NOMO-1 (cell line): ENCODE measurements at regions not wholly inside any gene's neighbourhood (a gene's known extent, or its start where the extent isn't known, plus 50 kb on each side); places are given as distances from the start of the nearest gene placed in this dataset.
"Not testable (repeated sequence)": the region's sequence is repeated elsewhere in the genome, so short reads cannot be mapped to it uniquely, and the experiment has no call there.

Experiments
- DNase-seq, 2 experiments: peaks; one replicate each; lab custom pipeline; 2025; ENCODE audit not compliant: unreplicated experiment in 2 of 2; lab: John Stamatoyannopoulos, UW

DNA sequence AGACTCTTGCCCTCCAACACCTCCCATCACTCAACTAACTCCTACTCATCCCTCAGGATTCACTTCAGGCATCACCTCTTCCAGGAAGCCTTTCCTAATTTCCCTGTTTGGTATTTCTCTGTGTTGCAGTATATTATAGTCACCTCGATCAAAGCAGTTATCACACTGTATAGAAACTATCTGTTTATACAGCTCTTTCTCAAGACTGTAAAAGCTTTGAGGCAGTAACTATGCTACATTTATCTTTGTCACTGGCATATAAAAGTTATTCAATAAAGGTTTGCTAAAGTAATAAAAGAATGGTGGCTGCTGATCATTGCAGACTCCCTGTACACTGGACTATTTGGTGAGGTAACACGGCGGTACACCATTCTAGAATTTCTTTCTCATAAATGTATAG lies 284.9 kb downstream of the PAX3 start:
- DNase-seq, result no peak

DNA sequence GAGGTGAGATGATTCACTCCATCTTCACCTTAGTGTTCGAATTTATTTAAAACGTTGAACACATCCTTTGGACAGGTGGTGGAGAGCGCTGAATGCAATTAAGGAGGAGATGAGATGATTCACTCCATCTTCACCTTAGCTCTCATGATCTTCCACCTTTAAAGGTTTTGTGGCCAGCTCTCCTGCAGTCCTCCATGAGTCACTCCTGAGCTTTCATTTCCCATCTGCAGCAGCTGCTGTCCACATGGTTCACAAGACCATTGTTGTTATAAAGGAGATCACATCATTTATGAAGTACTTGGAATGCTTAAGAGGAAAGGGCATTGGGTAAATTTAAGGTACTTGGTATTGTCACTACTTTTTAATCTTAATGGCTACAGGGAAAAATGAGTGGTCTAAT lies 298.5 kb downstream of the PAX3 start:
- no peak for DNase-seq

DNA sequence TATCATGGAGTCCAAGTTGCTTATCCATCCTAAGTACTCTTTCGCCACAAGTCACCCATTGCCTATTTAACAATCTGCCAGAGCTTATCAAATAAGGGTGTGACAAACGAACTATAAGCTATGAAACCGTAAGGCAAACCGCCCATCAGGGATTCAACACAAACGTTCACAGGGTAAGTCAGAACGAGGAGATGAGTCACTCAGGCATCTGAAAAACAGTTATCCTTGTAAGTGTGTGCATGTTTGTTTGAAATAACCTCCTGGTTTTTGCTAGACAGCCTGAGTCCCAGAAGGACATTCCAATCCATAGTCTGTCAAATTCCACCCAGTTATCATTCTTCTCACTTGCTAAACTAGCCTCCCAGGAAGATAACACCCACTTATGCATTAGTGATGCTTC lies 299.1 kb downstream of the PAX3 start:
- DNase-seq, result no peak

DNA sequence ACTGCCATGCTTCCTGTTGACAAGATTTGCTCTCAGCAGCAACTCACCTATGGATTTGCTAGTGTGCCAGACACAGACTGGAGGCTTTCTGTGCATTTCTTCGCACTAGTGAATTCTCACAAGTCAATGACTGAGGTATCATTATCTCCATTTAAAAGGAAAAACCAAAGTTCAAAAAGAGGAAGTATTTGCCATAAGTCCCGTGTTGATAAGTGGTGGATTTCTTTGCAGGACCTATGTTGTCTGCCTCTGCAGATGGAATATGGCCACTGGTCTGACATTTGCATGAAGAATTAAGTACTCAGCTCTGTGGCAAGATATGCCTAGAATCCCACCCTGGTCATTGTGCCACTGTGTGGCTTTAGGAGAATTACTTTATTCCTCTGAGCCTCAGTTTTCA lies 299.6 kb downstream of the PAX3 start:
- DNase-seq, result peak in 1 of 2 experiments; percentile 1

DNA sequence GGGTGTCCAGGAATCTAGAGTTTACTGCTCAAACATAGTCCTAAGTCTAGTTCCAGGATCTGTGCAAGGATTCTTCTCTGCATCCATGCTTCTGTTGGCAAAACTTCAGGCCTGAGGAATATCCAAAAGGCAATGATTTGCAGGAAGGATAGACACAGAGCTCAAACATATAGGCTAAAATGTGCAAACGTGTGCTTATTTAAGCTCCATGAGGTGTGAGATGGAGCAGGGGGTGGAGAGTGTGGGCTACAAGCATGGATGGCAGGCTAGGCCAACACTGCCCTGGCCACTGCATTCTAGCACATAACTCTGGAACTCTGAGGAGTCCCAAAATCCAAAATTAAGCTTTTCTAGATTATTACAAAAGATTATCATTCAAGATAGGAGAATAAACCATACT lies 301.1 kb downstream of the PAX3 start:
- no peak for DNase-seq

DNA sequence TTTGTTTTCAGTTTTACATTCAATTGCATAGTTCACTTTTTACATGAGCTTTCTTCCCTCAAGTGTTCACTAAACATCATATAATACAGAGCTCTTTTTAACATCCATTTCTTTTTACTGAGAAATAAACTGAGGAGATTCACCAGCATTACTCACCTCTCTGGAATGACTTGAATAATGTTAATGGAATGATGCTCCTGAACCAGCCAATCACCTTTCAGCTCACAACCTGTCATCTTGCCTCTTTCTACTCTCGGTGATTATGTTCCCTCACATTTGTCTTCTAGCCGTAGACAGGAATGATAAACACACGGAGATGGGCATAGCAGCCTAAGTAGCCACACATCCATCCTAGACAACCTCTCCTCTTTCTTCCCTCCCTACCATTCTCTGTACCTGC lies 301.7 kb downstream of the PAX3 start:
- no peak for DNase-seq

DNA sequence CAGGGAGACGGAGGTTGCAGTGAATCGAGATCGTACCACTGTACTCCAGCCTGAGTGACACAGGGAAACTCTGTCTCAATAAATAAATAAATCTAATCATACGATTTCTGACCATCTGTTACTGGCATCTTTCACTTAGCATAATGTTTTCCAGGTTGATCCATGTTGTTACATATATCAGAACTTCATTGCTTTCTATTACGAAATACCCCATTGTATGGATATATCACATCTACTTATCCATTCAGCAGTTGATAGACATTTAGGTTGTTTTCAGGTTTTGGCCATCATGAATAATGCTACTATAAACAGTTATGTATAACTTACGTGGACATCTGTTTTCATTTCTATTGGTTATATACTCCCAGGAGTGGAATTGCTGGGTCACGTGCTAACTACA lies 303.9 kb downstream of the PAX3 start:
- no peak for DNase-seq

DNA sequence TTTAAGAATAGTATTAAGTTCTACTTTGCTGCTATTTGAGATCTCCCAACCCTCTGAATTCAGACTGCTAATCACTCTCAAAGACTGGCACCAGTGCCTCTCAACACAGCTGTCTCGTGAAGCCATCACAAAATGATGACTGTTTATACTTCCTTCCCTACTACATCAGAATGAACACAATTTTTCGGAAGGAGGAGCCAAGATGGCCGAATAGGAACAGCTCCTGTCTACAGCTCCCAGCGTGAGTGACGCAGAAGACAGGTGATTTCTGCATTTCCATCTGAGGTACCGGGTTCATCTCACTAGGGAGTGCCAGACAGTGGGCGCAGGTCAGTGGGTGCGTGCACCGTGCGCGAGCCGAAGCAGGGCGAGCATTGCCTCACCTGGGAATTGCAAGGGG lies 314.4 kb downstream of the PAX3 start:
- DNase-seq, result not testable (repeated sequence)

DNA sequence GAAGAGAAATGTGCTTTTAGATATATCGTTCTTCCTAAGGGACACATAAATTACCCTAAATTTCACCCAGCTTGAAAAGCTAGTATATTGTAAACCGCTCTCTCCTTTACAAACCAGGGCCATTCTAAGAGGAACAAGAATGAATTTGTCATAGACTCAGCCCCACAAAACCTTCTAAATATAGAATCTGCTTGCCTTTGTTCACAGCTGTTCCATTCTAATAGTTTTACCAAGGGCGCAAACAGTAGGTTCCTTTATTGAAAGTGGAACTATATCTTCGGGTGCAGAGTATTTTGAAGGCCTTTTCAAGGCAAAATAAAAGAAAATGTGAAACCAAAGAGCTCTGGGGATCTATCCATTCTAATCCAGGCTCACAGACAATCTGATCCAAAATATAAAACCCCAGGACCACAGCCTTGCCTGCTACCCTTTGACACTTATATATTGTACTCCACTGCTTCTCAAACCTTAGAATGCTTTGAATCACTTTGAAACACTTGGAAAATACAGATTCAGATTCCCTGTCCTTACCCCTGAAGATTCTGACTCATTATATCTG lies 316.8 kb downstream of the PAX3 start:
- DNase-seq, result peak; percentile 49 to 72

DNA sequence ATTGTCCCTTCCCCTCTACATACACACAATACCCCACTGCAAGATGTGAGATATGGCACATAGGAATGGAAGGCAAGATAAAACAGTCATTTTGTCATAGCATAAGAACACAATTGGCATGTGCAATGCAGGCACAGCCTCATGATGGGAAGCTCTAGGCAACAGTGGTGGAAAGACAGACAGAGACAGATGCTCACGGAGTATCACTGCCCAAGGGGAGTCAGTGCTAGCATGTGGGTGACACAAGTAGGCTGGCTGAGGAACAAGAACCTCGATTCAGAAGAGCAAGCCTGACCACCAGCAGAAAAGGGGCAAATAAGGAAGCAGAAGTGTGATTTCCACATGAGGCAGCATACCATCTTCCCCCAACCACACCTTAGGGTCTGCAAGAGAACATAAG lies 323.6 kb downstream of the PAX3 start:
- peak; percentile 3 to 5 for DNase-seq

DNA sequence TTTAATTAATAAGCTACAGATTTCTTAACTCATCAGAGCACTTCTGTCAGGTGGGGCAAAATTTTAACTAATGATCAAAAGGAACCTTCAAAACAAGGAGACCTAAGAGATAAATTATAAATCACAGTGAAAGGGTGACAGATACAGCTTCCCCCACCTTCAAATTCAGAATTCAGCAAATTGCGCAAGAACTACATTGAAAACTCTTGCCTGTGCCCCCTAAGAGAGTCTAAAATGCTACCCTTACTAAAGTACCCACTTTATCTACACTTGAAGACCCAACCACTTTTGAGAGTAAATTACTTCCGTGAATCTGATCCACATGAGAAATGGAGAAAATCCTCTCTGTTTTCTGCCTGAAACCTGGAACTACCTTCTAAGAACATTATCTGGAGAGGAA lies 324.9 kb downstream of the PAX3 start:
- DNase-seq, result no peak

DNA sequence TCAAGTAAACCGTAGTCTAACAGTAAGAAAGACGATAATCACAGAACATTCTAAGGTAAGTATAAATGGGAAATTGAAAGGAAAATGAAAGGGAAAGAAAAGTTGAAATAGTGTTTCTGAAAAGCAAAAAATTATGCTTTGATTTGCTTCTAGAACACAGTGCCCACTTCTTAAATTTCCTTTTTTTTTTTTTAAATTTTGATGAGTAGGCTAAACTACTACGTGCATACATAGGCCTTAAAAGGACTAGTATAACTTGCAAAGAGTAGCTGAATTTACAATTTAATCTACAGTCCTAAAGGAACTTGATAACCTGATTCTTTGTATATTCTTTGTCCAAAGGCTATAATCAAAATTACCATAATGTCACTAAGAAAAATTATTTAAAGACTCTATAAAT lies 325.3 kb downstream of the PAX3 start:
- DNase-seq, result no peak

DNA sequence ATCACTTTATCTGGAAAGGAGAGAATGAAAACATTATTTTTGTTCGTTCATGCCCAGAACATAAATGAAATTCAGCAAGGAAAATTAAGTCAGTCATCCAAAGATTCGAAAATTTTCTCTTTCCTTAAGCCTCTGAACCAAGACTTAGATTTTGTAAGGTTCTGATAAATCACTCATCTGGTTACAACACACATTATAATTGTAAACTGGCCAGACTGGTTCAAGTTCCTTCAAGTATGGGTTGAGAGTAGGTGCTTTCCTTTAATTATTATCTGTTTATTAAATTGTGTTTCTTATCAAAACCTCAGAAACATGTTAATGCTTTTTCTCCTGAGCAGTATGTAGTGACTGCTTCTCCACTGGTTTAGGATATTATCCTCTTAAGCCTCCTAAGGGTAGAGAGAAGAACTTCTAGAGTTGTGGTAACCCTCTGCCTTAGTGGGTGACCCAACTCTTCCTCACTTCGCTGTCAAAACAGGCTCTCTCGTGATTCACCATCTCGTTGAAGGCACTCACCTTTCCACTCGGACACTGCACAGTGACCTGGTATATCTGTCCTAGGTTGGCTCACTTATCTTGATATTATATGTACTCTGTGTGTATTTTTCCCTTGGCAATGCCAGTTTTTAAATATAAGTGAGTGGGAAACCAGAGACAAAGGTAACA lies 325.9 kb downstream of the PAX3 start:
- no peak for DNase-seq

DNA sequence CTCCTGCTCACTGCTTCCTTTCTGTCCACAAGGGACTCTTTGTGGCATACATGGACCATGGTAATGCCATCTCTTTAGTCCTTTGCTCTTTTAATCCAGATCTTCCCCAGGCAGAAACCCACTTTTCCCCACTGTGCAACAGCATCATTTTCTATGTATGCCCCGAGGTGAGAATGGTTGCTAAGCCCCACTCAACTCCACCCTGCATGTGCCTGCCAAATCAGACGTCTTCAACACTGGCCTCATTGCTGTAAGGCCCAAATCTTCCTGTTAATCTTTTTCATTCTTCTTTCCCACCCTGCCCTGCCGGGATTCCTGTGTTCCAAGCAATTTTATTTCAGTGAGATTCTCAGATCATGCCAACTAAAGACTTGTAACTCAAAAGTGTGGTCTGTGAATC lies 328.4 kb downstream of the PAX3 start:
- no peak for DNase-seq

DNA sequence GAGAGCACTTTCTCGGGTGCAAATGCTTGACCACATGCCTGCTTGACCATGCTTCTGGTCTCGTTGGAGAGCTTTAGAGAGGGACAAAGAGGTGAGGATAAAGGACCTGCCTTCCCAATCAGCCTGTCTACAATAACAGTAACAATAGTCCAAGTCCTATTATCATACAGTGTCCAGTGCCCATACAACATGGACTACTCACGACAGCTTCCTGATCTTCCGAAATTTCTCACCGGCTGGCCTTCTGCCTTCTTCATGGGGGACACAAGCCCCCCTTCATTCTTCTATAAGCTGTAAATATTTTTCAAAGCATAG lies 329.0 kb downstream of the PAX3 start:
- DNase-seq, result no peak

DNA sequence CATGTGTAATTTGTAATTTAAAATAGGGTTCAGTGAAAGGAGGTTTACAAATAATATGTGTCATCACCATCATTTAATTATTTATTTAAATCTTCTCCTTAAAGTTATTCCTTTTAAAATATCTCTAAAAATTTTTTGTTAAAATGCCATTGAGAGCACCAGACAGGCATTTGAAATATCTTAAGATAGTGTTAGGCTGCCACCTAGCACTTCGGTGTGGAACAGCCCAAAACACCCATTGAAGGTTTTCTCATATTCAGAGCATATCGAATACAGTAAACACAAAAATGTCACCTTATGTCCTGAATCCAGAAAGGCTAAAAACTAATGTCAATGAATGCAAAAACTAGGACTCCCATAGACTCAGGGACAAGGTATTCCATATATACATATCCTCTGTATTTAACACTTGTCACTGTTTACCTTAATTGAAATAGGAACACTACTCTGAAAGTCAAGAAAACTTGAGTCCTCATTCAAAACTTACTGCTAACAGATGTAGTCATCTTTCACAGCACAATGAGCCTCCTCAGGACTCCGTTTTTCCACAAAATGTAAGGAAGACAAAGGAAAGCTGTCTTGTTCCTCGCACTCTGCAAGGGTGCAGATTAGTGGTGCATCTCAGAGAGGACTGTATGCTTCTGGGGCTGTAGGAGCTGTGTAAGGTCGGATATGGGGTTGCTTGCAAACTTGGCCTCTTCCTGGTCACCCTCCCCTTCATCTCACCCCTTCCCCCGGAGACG lies 329.5 kb downstream of the PAX3 start:
- DNase-seq, result peak in 1 of 2 experiments; percentile 39

DNA sequence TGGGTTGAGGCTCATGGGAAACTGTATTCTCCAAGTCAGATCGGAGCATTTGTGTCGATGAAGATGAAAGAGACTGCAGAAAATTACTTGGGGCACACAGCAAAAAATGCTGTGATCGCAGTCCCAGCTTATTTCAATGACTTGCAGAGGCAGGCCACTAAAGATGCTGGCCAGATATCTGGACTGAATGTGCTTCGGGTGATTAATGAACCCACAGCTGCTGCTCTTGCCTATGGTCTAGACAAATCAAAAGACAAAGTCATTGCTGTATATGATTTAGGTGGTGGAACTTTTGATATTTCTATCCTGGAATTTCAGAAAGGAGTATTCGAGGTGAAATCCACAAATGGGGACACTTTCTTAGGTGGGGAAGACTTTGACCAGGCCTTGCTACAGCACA lies 336.6 kb downstream of the PAX3 start:
- DNase-seq, result no peak

DNA sequence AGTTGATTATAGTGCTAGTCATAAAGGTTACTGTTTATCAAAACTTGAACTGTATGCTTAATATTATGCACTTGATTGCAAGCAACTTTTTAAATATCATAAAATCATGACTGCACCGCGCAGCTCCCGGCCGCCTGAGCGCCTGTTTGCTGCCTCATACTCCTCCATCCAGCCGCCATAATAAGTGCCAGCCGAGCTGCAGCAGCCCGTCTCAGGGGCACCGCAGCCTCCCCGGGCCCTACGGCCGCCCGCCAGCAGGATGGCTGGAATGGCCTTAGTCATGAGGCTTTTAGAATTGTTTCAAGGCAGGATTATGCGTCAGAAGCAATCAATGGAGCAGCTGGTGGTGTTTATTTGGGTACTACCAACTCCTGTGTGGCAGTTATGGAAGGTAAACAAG lies 337.2 kb downstream of the PAX3 start:
- DNase-seq, result no peak

DNA sequence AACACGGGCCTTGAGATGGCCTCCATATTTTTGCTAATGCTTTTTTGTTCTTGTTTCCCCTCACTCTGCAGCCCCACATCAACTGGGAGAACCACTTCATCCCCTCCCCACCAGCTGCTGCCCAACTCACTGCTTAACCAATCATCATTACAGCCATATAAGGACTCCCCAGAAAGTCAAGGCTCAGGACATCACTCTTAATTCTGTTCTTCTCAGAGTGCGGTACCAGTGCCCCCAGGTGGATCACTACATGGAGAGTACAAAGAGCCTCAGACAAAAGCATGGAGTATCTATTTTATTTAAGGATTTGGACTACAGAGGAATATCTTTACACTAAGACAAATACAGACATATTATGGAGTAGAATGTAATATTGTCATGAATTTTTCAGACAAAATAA lies 340.6 kb downstream of the PAX3 start:
- DNase-seq, result no peak

DNA sequence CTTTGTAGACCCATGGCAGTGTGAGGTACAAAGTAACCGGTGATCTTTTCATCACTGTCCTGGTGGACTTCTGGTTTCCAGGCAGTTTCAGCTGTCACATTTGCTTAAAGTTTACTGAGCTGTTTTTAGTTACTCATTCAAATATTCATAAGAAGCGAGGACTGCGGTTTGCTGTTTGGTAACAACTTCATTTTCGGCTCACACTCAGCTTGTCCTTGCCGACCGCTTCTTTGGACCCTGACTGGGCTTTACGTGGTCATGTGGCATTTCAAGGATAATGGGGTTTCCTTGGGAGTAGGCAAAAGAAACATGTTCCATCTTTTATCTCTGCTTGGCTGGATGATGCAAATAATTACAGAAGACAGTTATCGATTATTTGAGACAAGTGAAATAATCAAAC lies 350.7 kb downstream of the PAX3 start:
- no peak for DNase-seq

DNA sequence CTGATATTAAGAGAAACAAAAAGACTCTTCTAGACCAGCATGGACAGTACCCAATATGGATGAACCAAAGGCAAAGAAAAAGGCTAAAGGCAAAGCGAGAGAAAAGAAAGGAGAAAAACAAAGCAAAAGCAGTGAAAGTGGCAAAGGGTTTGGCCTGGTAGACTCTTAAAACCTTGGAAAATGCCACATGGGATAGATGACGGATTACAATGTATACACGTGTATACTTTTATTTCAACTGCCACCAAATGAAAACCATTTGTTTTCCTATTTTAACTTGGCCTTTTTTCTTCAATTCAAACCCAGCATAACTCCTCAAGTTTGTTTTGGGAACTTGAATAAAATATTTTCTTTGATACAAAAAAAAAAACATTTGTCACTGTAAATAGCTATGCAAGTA lies 354.3 kb downstream of the PAX3 start:
- not testable (repeated sequence) for DNase-seq

DNA sequence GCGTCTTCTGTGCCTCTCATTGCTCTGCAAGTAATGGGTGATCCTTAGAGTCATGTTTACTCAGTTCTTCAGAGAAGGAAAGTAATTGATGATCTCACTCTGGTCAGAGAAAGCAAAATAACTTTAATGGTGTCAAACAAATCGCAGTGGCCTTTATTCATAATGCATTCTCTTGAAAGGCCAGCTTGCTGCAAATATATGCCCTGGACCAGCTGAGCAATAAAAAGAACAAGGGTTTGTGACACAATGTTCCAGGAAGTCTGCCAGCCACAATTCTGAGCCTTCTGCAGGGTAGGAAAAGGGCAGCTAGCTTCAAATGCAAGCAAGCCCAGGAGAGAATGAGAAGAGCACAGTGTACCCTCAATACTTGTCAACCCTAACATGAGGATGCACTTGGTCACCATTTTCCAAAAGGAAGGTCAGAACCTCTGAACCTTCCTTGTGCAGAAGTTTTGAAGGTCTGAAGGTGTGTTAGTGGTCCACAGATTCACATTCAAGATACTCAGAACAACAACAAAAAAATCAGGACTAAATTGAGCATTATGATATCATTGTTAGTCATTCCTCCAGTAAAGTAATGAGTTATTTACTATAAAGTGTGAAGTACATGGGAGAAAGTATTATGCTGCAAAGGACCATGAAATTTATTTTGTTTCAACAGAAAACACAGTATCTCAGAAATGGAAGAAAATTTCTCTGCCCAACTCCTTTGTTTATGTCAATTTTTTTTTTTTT lies 355.6 kb downstream of the PAX3 start:
- no peak for DNase-seq
